Cerebellar cortex (tissue), 1 donor: ENCODE measurements at regions not wholly inside any gene's neighbourhood (a gene's known extent, or its start where the extent isn't known, plus 50 kb on each side); places are given as distances from the start of the nearest gene placed in this dataset.
"Not testable (repeated sequence)": the region's sequence is repeated elsewhere in the genome, so short reads cannot be mapped to it uniquely, and the experiment has no call there.

Source experiments
- DNase-seq: peaks from one replicate; pipeline ENCODE4 v3.0.0-alpha.2; 2015; ENCODE audit warnings: low spot score

DNA sequence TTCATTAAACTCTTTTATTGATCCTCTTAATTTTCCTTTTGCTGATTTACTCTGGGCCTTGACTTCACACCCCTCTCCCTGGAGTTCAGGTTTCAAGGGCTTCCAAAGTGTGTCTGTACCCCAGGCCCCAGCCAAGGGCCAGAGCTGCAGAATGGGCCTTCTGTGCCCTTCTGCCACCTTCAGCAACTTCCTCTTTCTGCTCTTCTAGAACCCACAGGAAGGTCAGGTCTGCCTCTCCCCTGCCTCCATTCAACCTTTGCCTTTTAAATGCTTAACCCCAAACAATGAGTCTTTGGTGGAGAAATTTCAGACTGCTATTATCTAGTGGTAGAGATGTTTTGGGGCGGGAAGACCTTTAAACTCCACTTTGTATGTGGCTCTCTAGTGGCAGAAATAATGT is 63.1 kb downstream of the TSN start:
- DNase-seq, result no peak

DNA sequence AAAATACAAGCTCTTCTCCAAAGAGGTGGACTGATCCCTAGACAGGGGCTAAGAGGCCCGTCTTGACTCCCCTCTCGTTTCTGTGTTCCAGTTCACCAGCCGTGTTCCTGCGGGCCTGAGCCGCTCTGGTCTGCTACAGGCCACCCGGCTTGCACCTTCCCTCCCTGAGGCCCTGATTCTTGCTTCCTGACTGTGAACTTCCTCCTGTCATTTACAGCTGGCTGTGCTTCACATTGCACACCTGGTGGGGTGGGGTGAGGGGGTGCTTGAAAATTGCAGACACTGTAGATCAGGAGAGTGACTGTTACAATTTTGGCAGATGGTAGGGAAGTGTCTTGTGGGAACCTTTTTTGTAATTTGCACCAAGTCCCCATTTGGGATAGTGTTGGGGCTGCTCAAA is 64.4 kb downstream of the TSN start:
- no peak for DNase-seq

DNA sequence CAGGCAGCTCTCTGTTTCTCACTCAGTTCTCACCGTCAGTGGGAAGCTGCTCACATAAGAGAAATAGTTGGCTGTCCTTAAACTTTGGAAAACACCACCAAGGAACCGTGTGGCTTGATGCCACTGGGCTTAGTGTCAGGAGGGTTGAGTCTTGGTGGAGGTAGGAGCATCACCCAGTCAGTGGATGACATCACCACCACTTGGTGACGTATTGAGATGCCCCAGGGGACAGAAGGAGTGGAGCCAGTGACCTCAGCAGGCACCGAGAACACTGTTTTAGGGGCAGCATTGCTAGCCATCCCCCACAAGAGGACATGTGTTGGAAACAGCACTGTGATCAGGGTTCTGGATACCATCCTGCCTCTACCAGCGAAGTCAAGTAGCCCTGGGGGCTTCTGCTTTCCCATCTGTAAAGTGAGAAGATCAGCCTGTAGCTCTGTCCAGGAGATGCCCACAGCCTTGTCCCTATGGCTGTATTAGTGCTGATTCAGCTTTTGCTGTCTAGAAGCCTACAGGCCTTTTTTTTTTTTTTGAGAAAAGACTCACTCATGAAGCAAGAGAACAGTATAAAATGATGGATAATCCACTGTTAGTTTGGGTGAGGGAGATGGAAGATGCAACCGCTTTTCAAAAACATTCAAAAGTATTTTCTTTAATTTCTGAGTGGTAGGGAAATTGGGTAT is 66.2 kb downstream of the TSN start:
- no peak for DNase-seq

- DNase-seq, result no peak
These were observed 68.8 kb downstream of the TSN start for GRCh38 chr2:121824264-121824663.

GRCh38 chr2:121825003-121825950 is 69.8 kb downstream of the TSN start:
- DNase-seq, result no peak

DNA sequence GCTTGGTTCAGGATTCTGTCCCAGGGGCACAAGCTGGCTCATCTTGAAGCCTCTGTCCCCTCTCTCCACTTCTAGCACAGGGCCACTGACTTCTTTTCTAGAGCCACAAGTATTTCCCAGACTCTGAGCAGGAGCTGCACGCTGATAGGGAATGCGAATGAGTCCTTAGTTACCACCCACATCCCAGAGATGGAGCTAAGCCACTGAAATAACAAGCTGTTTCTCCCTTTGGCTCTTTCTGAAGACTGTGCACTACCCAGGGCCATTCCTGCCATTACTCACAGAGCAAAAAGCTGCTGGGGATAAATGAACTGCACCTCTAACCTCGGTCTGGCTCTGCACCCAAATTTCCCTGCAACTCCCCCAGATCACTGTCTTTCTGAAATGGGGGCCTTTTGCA is 70.6 kb downstream of the TSN start:
- DNase-seq, result no peak

- DNase-seq, result no peak
These were observed 72.9 kb downstream of the TSN start for GRCh38 chr2:121828281-121828731.

- DNase-seq, result no peak
These were observed 75.4 kb downstream of the TSN start for GRCh38 chr2:121830809-121831208.

- no peak for DNase-seq
These were observed 76.4 kb downstream of the TSN start for GRCh38 chr2:121831841-121832240.

DNA sequence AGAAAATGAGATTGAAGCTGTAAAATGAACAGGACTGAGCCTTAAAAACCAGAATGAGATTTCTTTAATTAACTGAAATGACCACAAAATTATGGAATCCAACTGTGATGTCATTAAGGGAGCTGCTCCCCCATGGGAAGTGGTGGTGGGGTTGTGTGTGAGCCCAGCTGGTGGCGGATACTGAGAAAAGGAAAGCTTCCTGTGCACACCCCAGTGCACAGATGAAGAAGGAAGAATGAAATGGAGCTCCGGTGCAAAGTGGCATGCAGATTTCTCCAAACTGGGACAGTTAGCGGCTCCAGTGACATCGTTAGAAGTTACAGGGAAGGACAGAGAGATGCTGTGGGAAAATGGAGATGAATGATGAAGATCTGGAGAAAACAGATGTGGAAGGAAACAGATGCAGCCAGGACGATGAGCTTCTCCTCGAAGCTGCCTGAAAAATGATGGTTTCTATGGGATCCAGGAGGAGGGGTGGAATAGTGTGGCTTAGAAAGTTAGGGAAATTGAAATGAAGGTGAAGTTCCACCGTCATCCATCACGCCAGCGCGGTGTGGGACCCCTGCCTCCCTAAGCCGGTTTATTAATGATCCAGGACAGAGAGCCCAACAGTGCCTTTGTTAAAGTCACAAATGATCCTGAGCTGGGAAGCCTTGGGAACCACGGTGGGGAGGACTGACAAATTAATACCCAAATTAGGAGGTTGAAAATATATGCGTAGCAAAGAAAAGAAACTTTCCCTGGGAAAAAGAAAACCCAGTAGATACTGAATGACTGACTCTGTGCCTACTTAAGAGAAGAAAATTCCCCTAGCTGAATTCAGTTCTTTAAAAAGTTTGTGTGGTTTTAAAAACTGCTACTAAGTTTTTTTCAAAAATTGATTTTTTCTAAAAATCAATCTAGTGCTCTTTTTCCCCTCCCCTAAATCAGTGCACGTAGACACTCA is 77.2 kb downstream of the TSN start:
- DNase-seq, result no peak

- DNase-seq, result no peak
These were observed 77.9 kb downstream of the TSN start for GRCh38 chr2:121833358-121833723.

DNA sequence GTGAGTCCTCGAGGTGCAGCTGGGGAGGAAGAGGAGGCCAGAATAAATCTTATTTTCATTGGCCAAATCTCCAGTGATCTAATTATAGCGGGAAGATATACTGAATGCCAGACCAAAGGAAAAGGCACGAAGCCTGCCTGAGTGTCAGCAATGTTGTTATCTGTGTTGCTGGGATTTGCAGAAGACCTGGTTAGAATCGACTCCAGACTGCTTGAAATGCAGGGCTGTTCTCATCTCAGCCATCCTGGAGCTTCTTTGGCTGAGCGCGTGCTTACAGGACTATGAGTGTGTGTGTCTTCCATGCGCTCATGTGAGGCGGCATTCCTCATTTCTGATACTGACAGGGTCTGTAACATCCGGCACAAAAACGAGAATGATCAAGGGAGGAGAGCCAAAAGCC is 81.2 kb downstream of the TSN start:
- DNase-seq, result no peak

GRCh38 chr2:121837591-121837990 is 82.1 kb downstream of the TSN start:
- DNase-seq, result no peak

DNA sequence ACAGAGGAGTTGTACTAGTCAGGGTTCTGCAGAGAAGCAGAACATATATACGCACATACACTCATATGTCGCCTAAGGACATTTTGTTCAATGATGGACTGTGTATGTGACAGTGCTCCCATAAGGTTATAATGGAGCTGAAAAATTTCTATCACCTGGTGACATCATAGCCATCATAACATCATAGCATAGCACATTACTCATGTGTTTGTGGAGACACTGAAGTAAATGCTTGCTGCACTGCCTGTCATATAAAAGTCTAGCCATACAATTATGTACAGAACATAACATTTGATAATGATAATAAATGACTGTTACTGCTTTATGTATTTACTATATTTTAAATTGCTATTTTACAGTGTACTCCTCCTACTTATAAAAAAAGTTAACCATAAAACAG is 83.1 kb downstream of the TSN start:
- DNase-seq, result no peak

- no peak for DNase-seq
These were observed 84.1 kb downstream of the TSN start for GRCh38 chr2:121839584-121839983.

DNA sequence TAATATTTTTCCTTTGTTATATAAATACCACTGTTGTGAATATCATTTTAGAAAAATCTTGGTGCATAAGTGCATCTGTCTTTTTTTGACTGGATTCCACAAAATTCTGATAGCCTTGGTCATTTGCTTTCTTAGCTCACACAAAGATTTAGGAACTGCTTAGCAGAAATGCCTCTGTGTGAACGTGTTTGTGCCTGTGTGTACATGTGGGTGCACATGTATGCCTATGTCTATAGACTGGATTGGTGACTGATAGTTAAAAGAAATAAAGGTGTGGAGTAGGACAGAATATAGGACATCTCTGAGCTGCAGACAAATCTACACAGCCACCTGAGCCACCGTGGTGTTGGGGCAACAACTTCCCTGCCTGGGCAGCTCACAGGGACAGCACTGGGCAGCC is 93.8 kb downstream of the TSN start:
- no peak for DNase-seq

GRCh38 chr2:121853149-121853548 is 97.7 kb downstream of the TSN start:
- not testable (repeated sequence) for DNase-seq

DNA sequence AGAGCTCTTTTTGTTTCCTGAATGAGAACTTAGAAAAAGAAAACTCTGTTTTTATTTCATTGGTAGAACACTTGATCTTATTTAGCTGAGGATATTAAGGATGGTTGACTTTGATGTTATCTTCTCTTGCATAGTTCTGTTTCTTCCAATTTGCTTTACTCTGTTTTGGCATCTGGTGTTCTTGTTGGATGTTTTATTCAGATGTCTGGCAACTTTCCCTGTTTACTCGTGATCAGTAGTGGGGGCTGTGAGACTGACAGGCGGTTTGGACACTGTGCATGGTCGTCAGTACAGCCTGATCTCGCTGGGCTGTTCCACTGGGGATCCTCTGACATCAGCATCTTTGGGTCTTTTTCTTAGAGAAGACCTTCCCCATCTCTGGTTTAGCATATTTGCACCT is 100.1 kb downstream of the TSN start:
- no peak for DNase-seq

- DNase-seq, result no peak
These were observed 100.9 kb downstream of the TSN start for GRCh38 chr2:121856360-121856759.

GRCh38 chr2:121858369-121858768 is 102.9 kb downstream of the TSN start:
- no peak for DNase-seq

DNA sequence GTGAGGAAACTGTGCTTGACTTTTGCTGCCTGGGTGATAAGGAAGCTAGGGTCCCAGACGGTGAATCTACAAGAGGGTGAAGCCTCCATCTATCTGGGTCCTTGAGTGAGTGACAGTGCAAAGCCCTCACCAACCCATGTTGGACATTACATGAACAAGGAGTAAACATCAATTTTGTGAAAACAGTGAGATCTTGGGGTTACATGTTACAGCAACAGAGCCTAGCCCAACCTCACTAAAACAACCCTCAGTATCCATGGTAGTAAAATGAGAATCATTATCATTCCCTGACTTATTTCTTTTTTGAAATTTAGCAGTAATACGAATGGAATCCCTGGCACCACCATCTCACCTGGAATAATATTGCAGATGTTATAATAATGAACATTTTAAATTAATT is 103.4 kb downstream of the TSN start:
- no peak for DNase-seq

- DNase-seq, result no peak
These were observed 104.7 kb downstream of the TSN start for GRCh38 chr2:121860033-121860757.
